ENCODE measurements at regions not wholly inside any gene's neighbourhood (a gene's known extent, or its start where the extent isn't known, plus 50 kb on each side); places are given as distances from the start of the nearest gene placed in this dataset.

- TF ChIP-seq CTCF (IDR thresholded peaks at IDR 0.05; ENCODE audit: low read depth, low read length), result no peak
- no peak for TF ChIP-seq EZH2phosphoT487 (IDR thresholded peaks at IDR 0.05; ENCODE audit: low read depth)
Measured at GRCh38 chr4:188949596-188949995, 810.4 kb downstream of the TRIML1 start.
